ENCODE measurements at regions not wholly inside any gene's neighbourhood (a gene's known extent, or its start where the extent isn't known, plus 50 kb on each side); places are given as distances from the start of the nearest gene placed in this dataset.

DNA sequence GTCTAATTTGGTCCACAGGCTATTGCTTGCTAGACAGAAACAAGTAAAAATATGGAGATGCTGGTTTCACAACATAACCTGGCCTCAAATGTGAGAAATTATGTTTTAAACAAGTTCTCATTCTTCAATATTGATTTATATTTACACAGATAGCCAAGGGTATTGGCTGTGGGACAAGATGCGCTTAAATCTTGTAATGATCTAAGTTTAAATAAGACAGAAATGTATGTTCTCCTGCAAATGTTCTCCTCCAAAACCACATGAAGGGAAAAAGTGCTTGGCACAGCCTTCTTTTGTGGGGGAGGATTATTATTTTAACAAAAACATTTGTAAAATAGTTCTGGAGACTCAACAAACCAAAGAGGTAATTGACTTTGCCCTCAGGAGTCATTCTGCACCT, 356.0 kb downstream of the DMAC1 start:
- no peaks in the 10 kb centered on the region for H3K9me3 ChIP-seq (ENCODE audit: insufficient read depth in 2 of 2, low read depth in 1 of 2, low read length in 1 of 2)
- WGBS, 2 experiments (ENCODE audit: extremely low coverage in 1 of 2, insufficient coverage in 1 of 2, insufficient read length in 1 of 2, insufficient replicate concordance in 2 of 2, low coverage in 1 of 2, low lambda C conversion rate in 2 of 2, missing lambda C conversion rate in 1 of 2) = 100% methylated on average over 1 of the region's 1 CpG; no CpG with 5 or more reads in 1 of the 2 experiments
- no peaks in the 10 kb centered on the region for H3K23me2 ChIP-seq (ENCODE audit: low read depth, low read length)
- H3K4me3 ChIP-seq (ENCODE audit: extremely low read depth in 1 of 4, insufficient read depth in 2 of 4, low read depth in 3 of 4, low read length in 4 of 4) = no peak overlapping the region
- H3K27ac ChIP-seq (ENCODE audit: low read depth, low read length) = no peak overlapping the region
- no peak overlapping the region for H3K23ac ChIP-seq (ENCODE audit: insufficient read length)
- FAIRE-seq (no peak), DNase-seq (ENCODE audit: low read depth in 1 of 2, low spot score in 2 of 2) (no peak)
- H4K20me1 ChIP-seq (replicated peaks in 1 of 2; ENCODE audit: control insufficient read depth in 1 of 2, insufficient read depth in 2 of 2, low read length in 2 of 2) = no peaks in the 10 kb centered on the region
- no peak overlapping the region for H3K18ac ChIP-seq (ENCODE audit: extremely low read depth, low read length)
- H4K5ac ChIP-seq (ENCODE audit: insufficient read length, low read depth, low read length) = no peak overlapping the region
- no peak overlapping the region for H3K9ac ChIP-seq (replicated peaks in 1 of 4; ENCODE audit: extremely low read depth in 1 of 4, low read depth in 3 of 4, low read length in 3 of 4)
- H2AFZ ChIP-seq (ENCODE audit: low read length) = no peak overlapping the region
- no peak overlapping the region for H4K91ac ChIP-seq (replicated peaks; ENCODE audit: insufficient read length, low read length)
- H2BK12ac ChIP-seq (ENCODE audit: low read depth, low read length) = no peak overlapping the region
- no peak overlapping the region for H2BK120ac ChIP-seq (replicated peaks; ENCODE audit: low read depth, low read length)
- no peak overlapping the region for H3K14ac ChIP-seq (ENCODE audit: insufficient read length)
- no peak overlapping the region for H2BK15ac ChIP-seq (ENCODE audit: low read length)
- H3K56ac ChIP-seq (replicated peaks; ENCODE audit: insufficient read length, low read depth, low read length) = no peak overlapping the region
- H3K36me3 ChIP-seq (ENCODE audit: control insufficient read depth in 2 of 4, insufficient read depth in 4 of 4, low read length in 3 of 4) = no peaks in the 10 kb centered on the region
- H2AK5ac ChIP-seq (ENCODE audit: low read depth, low read length) = no peak overlapping the region
- H4K8ac ChIP-seq (ENCODE audit: extremely low read depth, insufficient read depth, low read length) = no peak overlapping the region
- no peak overlapping the region for H2BK5ac ChIP-seq (ENCODE audit: low read depth, low read length)
- ChIA-PET POLR2A (ENCODE audit: partially characterized antibody) (no interaction called here), CTCF (ENCODE audit: partially characterized antibody) (no interaction called here)
- H3K4me1 ChIP-seq (replicated peaks in 1 of 4; ENCODE audit: control insufficient read depth in 3 of 4, insufficient read depth in 4 of 4, low read length in 3 of 4) = no peaks in the 10 kb centered on the region
- H3K79me1 ChIP-seq (ENCODE audit: low read depth, low read length) = no peaks in the 10 kb centered on the region
- no peak overlapping the region for H2BK20ac ChIP-seq (ENCODE audit: low read length)
- H3K79me2 ChIP-seq (ENCODE audit: control insufficient read depth in 1 of 2, insufficient read depth in 2 of 2, low read length in 2 of 2) = no peaks in the 10 kb centered on the region
- H3K4ac ChIP-seq (replicated peaks; ENCODE audit: insufficient read length, low read depth, low read length) = no peak overlapping the region
- H3K27me3 ChIP-seq (replicated peaks in 1 of 4; ENCODE audit: control insufficient read depth in 3 of 4, extremely low read depth in 1 of 4, insufficient read depth in 3 of 4, low read length in 3 of 4) = no peaks in the 10 kb centered on the region
- H3K4me2 ChIP-seq (ENCODE audit: insufficient read depth in 1 of 2, low read depth in 2 of 2, low read length in 2 of 2) = no peak overlapping the region
- TF ChIP-seq SP2 (IDR thresholded peaks at IDR 0.05; ENCODE audit: low read length) = no peak
- no peak for TF ChIP-seq EZH2 (IDR thresholded peaks at IDR 0.05; ENCODE audit: low read depth, low read length, severe bottlenecking)
- no peak for TF ChIP-seq RAD21 (IDR thresholded peaks at IDR 0.05 in 1 of 2, conservative IDR thresholded peaks at IDR 0.05 in 1 of 2; ENCODE audit: low read depth in 2 of 2, low read length in 2 of 2)

Measured in H1 (cell line).